ENCODE measurements at regions not wholly inside any gene's neighbourhood (a gene's known extent, or its start where the extent isn't known, plus 50 kb on each side); places are given as distances from the start of the nearest gene placed in this dataset.

DNA sequence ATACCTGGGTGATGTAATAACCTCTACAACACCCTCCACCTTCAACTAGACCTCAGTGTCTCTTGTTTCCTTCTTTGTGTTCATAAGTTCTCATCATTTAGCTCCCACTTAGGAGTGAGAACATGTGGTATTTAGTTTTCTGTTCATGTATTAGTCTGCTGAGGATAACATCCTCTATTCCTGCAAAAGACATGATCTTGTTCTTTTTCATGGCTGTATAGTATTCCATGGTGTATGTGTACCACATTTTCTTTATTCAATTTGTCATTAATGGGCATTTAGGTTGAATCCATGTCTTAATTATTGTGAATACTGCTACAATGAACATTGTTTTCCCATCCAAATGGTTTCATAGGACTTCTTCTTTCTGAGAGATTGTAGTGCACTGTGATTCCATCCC lies 135.7 kb downstream of the MBL2 start:
- TF ChIP-seq, protein P1, sequence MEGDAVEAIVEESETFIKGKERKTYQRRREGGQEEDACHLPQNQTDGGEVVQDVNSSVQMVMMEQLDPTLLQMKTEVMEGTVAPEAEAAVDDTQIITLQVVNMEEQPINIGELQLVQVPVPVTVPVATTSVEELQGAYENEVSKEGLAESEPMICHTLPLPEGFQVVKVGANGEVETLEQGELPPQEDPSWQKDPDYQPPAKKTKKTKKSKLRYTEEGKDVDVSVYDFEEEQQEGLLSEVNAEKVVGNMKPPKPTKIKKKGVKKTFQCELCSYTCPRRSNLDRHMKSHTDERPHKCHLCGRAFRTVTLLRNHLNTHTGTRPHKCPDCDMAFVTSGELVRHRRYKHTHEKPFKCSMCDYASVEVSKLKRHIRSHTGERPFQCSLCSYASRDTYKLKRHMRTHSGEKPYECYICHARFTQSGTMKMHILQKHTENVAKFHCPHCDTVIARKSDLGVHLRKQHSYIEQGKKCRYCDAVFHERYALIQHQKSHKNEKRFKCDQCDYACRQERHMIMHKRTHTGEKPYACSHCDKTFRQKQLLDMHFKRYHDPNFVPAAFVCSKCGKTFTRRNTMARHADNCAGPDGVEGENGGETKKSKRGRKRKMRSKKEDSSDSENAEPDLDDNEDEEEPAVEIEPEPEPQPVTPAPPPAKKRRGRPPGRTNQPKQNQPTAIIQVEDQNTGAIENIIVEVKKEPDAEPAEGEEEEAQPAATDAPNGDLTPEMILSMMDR (IDR thresholded peaks at IDR 0.05), result no peak
- TF ChIP-seq POLR2A (IDR thresholded peaks at IDR 0.05), result no peak
- no peak for TF ChIP-seq POLR2AphosphoS5 (IDR thresholded peaks at IDR 0.05; ENCODE audit: insufficient read depth in 1 of 2, low read depth in 1 of 2)

Measured in vagina (tissue), 2 donors.